Tibial artery (tissue), 4 donors: ENCODE measurements at regions not wholly inside any gene's neighbourhood (a gene's known extent, or its start where the extent isn't known, plus 50 kb on each side); places are given as distances from the start of the nearest gene placed in this dataset.

ENCODE experiments used
- DNase-seq, 2 donors: peaks; one replicate each; pipeline ENCODE4 v3.0.0-alpha.2; 2019
- H3K27ac ChIP-seq, 2 donors: fragments of 200-600 bp; sonication (generic) in 1 of 2; 1 replicate in 1 of 2; 2 replicates in 1 of 2; pipeline ENCODE4 v1.5.1; 2018 to 2019; ENCODE audit warnings: mild to moderate bottlenecking in 1 of 2
- H3K27me3 ChIP-seq, 2 donors: fragments of 200-600 bp; sonication (generic) in 1 of 2; one replicate each; pipeline versions ENCODE4 v1.5.1 to v1.6.0; 2016 to 2019
- H3K36me3 ChIP-seq, 3 donors: fragments of 200-600 bp; sonication (generic) in 2 of 3; one replicate each; pipeline ENCODE4 v1.5.1; 2016 to 2019; ENCODE audit warnings: mild to moderate bottlenecking in 2 of 3
- H3K4me1 ChIP-seq, 4 donors: fragments of 200-600 bp; sonication (generic) in 2 of 4; 1 replicate in 3 of 4; 2 replicates in 1 of 4; pipeline ENCODE4 v1.5.1; 2016 to 2019
- H3K4me3 ChIP-seq, 2 donors: fragments of 200-600 bp; sonication (generic) in 1 of 2; 1 replicate in 1 of 2; 2 replicates in 1 of 2; pipeline ENCODE4 v1.5.1; 2018 to 2019; ENCODE audit warnings: mild to moderate bottlenecking in 2 of 2
- H3K9me3 ChIP-seq, 3 donors: fragments of 200-600 bp; sonication (generic) in 1 of 3; one replicate each; pipeline ENCODE4 v1.5.1; 2016 to 2019
- intact Hi-C: fragments of 100-400 bp; cut with DNase I; formaldehyde crosslinking; loops from one replicate; pipeline ENCODE4 v1.15.0; 2023; ENCODE audit warnings: low total_unique reads
- TF ChIP-seq, protein P1 (sequence below), 2 experiments: fragments of 200-600 bp in 1 of 2; fragments of 450-650 bp in 1 of 2; IDR thresholded peaks; one replicate each; pipeline ENCODE4 v1.5.1; 2017 to 2019; ENCODE audit warnings: antibody characterized with exemption in 2 of 2, mild to moderate bottlenecking in 1 of 2, moderate library complexity in 1 of 2

DNA sequence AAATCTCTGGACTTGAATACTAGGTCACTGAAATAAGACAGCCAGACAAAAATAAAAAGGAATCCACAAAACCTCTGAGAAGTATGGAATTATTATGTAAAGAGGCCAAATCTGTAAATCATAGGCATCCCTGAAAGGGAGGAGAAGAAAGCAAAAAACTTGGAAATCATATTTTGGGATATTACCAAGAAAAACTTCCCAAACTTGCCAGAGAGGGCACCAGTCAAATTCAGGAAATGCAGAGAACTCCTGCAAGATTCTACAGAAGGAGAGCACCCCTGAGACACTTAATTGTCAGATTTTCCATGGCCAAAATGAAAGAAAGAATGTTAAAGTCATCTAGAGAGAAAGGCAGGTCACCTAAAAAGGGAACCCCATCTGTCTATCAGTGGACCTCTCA is 862.3 kb upstream of the PRMT6 start:
- DNase-seq = no peak
- TF ChIP-seq, protein P1, sequence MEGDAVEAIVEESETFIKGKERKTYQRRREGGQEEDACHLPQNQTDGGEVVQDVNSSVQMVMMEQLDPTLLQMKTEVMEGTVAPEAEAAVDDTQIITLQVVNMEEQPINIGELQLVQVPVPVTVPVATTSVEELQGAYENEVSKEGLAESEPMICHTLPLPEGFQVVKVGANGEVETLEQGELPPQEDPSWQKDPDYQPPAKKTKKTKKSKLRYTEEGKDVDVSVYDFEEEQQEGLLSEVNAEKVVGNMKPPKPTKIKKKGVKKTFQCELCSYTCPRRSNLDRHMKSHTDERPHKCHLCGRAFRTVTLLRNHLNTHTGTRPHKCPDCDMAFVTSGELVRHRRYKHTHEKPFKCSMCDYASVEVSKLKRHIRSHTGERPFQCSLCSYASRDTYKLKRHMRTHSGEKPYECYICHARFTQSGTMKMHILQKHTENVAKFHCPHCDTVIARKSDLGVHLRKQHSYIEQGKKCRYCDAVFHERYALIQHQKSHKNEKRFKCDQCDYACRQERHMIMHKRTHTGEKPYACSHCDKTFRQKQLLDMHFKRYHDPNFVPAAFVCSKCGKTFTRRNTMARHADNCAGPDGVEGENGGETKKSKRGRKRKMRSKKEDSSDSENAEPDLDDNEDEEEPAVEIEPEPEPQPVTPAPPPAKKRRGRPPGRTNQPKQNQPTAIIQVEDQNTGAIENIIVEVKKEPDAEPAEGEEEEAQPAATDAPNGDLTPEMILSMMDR (IDR thresholded peaks at IDR 0.05) = no peak

DNA sequence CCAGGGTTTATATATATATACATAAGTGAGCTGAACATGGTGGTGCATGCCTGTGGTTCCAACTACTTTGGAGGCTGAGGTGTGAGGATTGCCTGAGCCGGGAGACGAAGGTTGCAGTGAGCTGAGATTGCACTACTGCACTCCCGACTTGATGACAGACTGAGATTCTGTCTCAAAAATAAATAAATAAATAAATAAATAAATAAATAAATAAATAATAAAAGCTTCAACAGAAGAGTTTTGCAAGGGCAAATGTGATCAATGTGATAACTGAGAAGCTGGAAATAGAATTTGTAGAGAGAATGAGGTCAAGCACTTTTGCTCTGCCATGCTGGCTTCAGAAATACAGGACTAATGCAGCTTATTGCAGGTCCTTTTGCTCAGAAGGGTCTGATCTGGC is 855.8 kb upstream of the PRMT6 start:
- H3K9me3 ChIP-seq = no peaks in the 10 kb centered on the region
- TF ChIP-seq, protein P1 (IDR thresholded peaks at IDR 0.05) = no peak
- intact Hi-C loops = no loop called here
- DNase-seq = no peak
- no peaks in the 10 kb centered on the region for H3K36me3 ChIP-seq
- no peaks in the 10 kb centered on the region for H3K27me3 ChIP-seq
- H3K4me3 ChIP-seq = no peak overlapping the region
- no peak overlapping the region for H3K27ac ChIP-seq
- no peaks in the 10 kb centered on the region for H3K4me1 ChIP-seq

More for the DNA sequence above, 862.3 kb upstream of the PRMT6 start:
- Histone ChIP-seq H3K4me1 (no peaks in the 10 kb centered on the region), H3K36me3 (no peaks in the 10 kb centered on the region), H3K27me3 (no peaks in the 10 kb centered on the region), H3K4me3 (no peak overlapping the region), H3K9me3 (peaks cover 4 to 17% (median 9%) of the 10 kb centered on the region in 3 donors), H3K27ac (no peak overlapping the region)
- intact Hi-C loops = no loop called here

DNA sequence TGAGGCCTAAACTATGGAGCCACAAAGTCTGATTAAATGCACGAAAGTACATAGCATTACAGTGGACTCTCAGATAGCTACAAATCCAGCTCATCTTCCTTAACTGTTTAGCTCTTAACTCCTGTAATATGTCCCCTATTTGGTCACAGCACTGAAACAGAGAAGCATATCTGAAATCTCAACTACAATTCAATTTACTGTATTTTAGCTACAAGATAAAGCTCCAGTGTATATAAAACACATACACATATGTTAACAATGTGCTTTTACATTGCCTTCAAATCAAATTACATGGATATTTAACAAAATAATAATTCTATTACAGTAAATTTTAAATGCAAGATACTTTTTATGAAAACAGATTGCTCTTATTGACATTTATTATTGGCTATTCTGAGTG is 849.3 kb upstream of the PRMT6 start:
- TF ChIP-seq, protein P1 (IDR thresholded peaks at IDR 0.05) = no peak
- H3K36me3 ChIP-seq = no peaks in the 10 kb centered on the region
- H3K4me3 ChIP-seq = no peak overlapping the region
- no peaks in the 10 kb centered on the region for H3K27me3 ChIP-seq
- no peaks in the 10 kb centered on the region for H3K9me3 ChIP-seq
- DNase-seq = no peak
- intact Hi-C loops = no loop called here
- H3K27ac ChIP-seq = no peak overlapping the region
- H3K4me1 ChIP-seq = no peaks in the 10 kb centered on the region

DNA sequence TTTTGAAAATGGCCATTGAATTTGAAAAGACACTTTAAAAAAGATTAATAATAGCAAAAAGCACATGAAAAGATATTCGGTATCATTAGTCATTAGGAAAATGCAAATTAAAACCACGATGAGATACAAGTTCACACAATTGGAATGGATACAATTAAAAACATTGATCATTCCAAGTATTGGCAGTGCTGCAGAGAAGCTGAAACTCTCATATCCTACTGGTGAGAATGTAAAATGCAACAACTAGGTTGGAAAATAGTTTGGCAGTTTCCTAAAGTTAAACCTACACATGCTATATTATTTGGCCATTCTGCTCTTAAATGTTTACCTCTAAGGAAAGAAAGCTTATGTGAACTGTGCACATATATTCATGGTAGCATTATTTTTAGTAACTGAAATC is 838.7 kb upstream of the PRMT6 start:
- Histone ChIP-seq H3K4me3 (no peak overlapping the region), H3K4me1 (no peaks in the 10 kb centered on the region), H3K9me3 (no peaks in the 10 kb centered on the region), H3K27ac (no peak overlapping the region), H3K36me3 (no peaks in the 10 kb centered on the region), H3K27me3 (no peaks in the 10 kb centered on the region)
- intact Hi-C loops = no loop called here
- TF ChIP-seq, protein P1 (IDR thresholded peaks at IDR 0.05) = no peak
- no peak for DNase-seq

DNA sequence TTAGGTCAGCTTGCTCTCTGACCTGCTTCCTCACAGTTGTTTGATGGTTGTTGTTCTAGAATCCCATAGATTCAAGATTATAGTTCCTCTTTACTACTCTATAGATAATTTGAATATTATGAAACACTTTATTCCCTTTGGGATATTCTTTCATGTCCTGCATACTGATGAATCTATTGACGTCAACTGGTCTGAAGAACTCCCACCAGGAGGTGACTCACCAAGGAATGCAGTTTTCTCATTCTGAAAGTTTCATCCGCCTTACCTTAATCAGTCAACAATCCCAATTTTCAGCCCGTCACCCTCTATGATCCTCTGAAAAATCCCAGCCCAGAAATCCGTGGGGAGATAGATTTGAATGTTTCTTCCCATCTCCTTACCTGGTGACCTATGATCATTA is 834.1 kb upstream of the PRMT6 start:
- no peak overlapping the region for H3K4me3 ChIP-seq
- intact Hi-C loops = no loop called here
- H3K36me3 ChIP-seq = no peaks in the 10 kb centered on the region
- H3K4me1 ChIP-seq = no peaks in the 10 kb centered on the region
- H3K27me3 ChIP-seq = no peaks in the 10 kb centered on the region
- H3K9me3 ChIP-seq = no peaks in the 10 kb centered on the region
- TF ChIP-seq, protein P1 (IDR thresholded peaks at IDR 0.05) = no peak
- DNase-seq = no peak
- no peak overlapping the region for H3K27ac ChIP-seq

DNA sequence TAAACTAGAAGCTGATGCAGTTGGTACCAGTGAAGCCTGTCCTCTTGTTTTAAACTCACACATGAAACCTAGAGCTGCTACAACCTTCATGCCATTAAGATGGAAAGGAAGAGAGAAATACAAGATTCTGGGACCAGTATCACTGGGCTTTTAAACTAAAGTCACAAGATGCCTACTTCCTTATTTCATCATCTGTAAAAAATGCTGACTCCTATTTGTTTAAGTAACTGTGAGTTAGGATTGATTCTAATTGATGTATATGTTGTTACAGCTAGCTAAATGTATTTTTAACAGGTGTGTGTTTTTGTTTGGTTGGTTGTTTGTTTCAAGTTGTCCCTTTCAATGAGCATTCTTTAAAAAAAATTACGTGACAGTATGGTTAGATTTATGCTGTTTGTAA is 833.3 kb upstream of the PRMT6 start:
- Histone ChIP-seq H3K9me3 (no peaks in the 10 kb centered on the region), H3K36me3 (no peaks in the 10 kb centered on the region), H3K4me1 (no peaks in the 10 kb centered on the region), H3K4me3 (no peak overlapping the region), H3K27me3 (no peaks in the 10 kb centered on the region), H3K27ac (no peak overlapping the region)
- DNase-seq = no peak
- intact Hi-C loops = no loop called here
- TF ChIP-seq, protein P1 (IDR thresholded peaks at IDR 0.05) = no peak
